ENCODE measurements at regions not wholly inside any gene's neighbourhood (a gene's known extent, or its start where the extent isn't known, plus 50 kb on each side); places are given as distances from the start of the nearest gene placed in this dataset.

DNA sequence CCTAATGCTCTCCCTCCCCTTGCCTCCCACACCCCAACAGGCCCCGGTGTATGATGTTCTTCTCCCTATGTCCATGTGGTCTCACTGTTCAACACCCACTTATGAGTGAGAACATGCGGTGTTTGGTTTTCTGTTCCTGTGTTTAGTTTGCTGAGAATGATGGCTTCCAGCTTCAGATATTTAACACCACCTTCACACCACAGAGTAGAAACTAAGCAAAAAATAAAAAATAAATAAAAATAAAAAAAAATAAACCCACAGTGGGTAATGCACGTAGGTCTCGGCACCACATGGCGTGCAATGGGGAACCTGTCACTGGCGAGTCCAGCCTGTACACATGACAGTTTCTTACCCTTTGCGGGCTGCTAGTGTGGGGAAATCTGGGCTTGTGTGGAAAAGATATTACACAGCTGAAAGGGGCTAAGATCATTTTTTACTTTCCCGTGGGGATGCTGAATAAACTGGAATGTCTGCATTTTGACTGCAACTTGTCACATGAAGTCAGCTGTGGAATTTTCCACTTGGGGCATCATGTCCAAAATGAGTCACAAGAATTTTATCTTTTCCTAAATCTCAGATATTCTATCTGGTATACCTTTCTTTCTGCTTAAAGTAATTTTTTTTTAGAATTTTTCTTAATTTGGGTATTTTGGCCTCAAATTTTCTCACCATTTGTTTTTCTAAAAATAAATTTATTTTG lies 170.5 kb downstream of the IRS2 start:
- H3K4me3 Mint-ChIP-seq: no peak overlapping the region
- H3K27ac Mint-ChIP-seq: no peak overlapping the region
- no peaks in the 10 kb centered on the region for H3K9me3 ChIP-seq (replicated peaks in 1 of 2; ENCODE audit: control insufficient read depth in 1 of 2, insufficient read depth in 1 of 2, low read length in 2 of 2)
- TF ChIP-seq, protein P1, sequence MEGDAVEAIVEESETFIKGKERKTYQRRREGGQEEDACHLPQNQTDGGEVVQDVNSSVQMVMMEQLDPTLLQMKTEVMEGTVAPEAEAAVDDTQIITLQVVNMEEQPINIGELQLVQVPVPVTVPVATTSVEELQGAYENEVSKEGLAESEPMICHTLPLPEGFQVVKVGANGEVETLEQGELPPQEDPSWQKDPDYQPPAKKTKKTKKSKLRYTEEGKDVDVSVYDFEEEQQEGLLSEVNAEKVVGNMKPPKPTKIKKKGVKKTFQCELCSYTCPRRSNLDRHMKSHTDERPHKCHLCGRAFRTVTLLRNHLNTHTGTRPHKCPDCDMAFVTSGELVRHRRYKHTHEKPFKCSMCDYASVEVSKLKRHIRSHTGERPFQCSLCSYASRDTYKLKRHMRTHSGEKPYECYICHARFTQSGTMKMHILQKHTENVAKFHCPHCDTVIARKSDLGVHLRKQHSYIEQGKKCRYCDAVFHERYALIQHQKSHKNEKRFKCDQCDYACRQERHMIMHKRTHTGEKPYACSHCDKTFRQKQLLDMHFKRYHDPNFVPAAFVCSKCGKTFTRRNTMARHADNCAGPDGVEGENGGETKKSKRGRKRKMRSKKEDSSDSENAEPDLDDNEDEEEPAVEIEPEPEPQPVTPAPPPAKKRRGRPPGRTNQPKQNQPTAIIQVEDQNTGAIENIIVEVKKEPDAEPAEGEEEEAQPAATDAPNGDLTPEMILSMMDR (IDR thresholded peaks at IDR 0.05): no peak
- H3K79me2 ChIP-seq (ENCODE audit: insufficient read depth, low read length): no peaks in the 10 kb centered on the region
- no peaks in the 10 kb centered on the region for H4K20me1 ChIP-seq (ENCODE audit: insufficient read depth, low read length)
- no peak for DNase-seq
- intact Hi-C loops (cut with micrococcal nuclease): no loop called here
- H3K27ac ChIP-seq (ENCODE audit: low read depth in 1 of 2, low read length in 2 of 2): no peak overlapping the region
- peaks cover 4% of the 10 kb centered on the region for H3K4me1 Mint-ChIP-seq
- no peak overlapping the region for H3K9ac ChIP-seq (ENCODE audit: insufficient read depth, low read length, poor library complexity, severe bottlenecking)
- H3K4me1 ChIP-seq (ENCODE audit: control insufficient read depth in 1 of 2, insufficient read depth in 2 of 2, low read length in 2 of 2): no peaks in the 10 kb centered on the region
- H3K4me3 ChIP-seq (replicated peaks in 1 of 3; ENCODE audit: low read depth in 2 of 3, low read length in 3 of 3): no peak overlapping the region
- H3K27me3 ChIP-seq (ENCODE audit: control insufficient read depth in 2 of 2, insufficient read depth in 2 of 2, low read length in 2 of 2): no peaks in the 10 kb centered on the region
- H2AFZ ChIP-seq (ENCODE audit: insufficient read depth, low read depth, low read length, poor library complexity, severe bottlenecking): no peak overlapping the region
- no peaks in the 10 kb centered on the region for H3K36me3 ChIP-seq (replicated peaks in 1 of 2; ENCODE audit: control insufficient read depth in 1 of 2, insufficient read depth in 2 of 2, low read length in 2 of 2)
- H3K27me3 Mint-ChIP-seq (ENCODE audit: low read depth in 3 of 3): peaks cover 0 to 5% (median 2%) of the 10 kb centered on the region in 3 donors
- H3K36me3 Mint-ChIP-seq: peaks cover 0 to 3% of the 10 kb centered on the region in 2 donors
- WGBS (ENCODE audit: insufficient coverage): 86% methylated on average over 6 of the region's 8 CpGs
- H3K9me3 Mint-ChIP-seq: peaks cover 0 to 6% (median 4%) of the 10 kb centered on the region in 7 donors
- no peak overlapping the region for H3K4me2 ChIP-seq (replicated peaks; ENCODE audit: extremely low read depth, low read length, poor library complexity, severe bottlenecking)

- Mint-ChIP-seq H3K4me1 (peaks cover 8% of the 10 kb centered on the region), H3K36me3 (no peaks in the 10 kb centered on the region), H3K9me3 (peaks cover 0 to 3% (median 0%) of the 10 kb centered on the region in 7 donors), H3K27ac (peak overlapping the region in 1 of 7 donors; percentile 50), H3K4me3 (no peak overlapping the region), H3K27me3 (ENCODE audit: low read depth in 3 of 3) (peaks cover 0 to 2% (median 1%) of the 10 kb centered on the region in 3 donors)
- Histone ChIP-seq H3K27ac (ENCODE audit: low read depth in 1 of 2, low read length in 2 of 2) (no peak overlapping the region), H3K4me2 (replicated peaks; ENCODE audit: extremely low read depth, low read length, poor library complexity, severe bottlenecking) (no peak overlapping the region), H3K4me3 (replicated peaks in 1 of 3; ENCODE audit: low read depth in 2 of 3, low read length in 3 of 3) (no peak overlapping the region), H3K9me3 (replicated peaks in 1 of 2; ENCODE audit: control insufficient read depth in 1 of 2, insufficient read depth in 1 of 2, low read length in 2 of 2) (no peaks in the 10 kb centered on the region), H2AFZ (ENCODE audit: insufficient read depth, low read depth, low read length, poor library complexity, severe bottlenecking) (no peak overlapping the region), H3K9ac (ENCODE audit: insufficient read depth, low read length, poor library complexity, severe bottlenecking) (no peak overlapping the region), H3K79me2 (ENCODE audit: insufficient read depth, low read length) (no peaks in the 10 kb centered on the region), H3K36me3 (replicated peaks in 1 of 2; ENCODE audit: control insufficient read depth in 1 of 2, insufficient read depth in 2 of 2, low read length in 2 of 2) (no peaks in the 10 kb centered on the region), H3K4me1 (ENCODE audit: control insufficient read depth in 1 of 2, insufficient read depth in 2 of 2, low read length in 2 of 2) (peaks cover 0 to 6% of the 10 kb centered on the region in 2 donors), H4K20me1 (ENCODE audit: insufficient read depth, low read length) (no peaks in the 10 kb centered on the region), H3K27me3 (ENCODE audit: control insufficient read depth in 2 of 2, insufficient read depth in 2 of 2, low read length in 2 of 2) (no peaks in the 10 kb centered on the region)
- intact Hi-C loops (cut with micrococcal nuclease): no loop called here
- no peak for DNase-seq
- TF ChIP-seq, protein P1 (IDR thresholded peaks at IDR 0.05): no peak
- no CpG with 5 or more reads among the region's 3 CpGs for WGBS (ENCODE audit: insufficient coverage)
These were observed 174.3 kb downstream of the IRS2 start for GRCh38 chr13:109611912-109612691.

Measured in CD14-positive monocyte (primary cell).